NCI-H2081 treated with DMSO at 0.1 percent for 48 hours (cell line): ENCODE measurements at regions not wholly inside any gene's neighbourhood (a gene's known extent, or its start where the extent isn't known, plus 50 kb on each side); places are given as distances from the start of the nearest gene placed in this dataset.

Experiments used
- DNase-seq: peaks from one replicate; lab custom pipeline; 2025; lab: John Stamatoyannopoulos, UW

DNA sequence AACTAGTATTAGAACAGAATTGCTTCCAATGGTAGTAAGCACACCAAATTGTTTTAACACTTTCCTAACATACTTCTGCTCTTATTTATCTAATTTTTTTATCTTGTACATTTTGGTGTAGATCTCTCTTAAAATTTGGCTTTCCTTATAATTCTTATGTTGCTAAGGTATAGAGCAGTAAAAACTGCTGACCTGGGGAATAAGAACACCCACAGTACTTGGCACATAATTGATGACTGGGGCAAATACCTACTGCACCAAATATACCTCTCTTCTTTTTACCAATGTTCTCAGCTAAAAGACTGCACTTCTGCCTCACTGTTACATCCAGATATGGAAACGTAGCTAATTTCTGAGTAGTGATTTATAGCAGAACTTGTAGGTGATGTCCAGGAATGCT, 642.2 kb downstream of the LIG4 start:
- DNase-seq = no peak

DNA sequence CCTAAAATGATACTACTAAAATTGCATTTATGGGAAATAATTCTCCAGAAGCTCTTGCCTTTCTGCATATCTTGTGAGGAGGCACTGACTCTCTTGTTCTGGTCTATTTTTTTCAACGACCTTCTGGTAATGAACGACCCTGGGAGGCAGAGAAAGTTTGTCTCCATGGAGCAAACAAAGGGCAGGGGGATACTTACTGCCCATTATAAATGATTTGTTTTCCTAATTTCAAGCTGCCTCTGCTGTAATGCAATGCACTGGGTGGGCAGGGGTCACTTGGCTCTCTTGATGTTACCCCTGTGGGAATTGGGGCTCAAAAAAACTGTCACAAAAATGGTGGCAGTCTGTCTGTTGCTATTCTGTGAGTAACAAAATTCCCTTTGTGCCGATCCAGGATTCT, 643.2 kb downstream of the LIG4 start:
- DNase-seq = no peak

DNA sequence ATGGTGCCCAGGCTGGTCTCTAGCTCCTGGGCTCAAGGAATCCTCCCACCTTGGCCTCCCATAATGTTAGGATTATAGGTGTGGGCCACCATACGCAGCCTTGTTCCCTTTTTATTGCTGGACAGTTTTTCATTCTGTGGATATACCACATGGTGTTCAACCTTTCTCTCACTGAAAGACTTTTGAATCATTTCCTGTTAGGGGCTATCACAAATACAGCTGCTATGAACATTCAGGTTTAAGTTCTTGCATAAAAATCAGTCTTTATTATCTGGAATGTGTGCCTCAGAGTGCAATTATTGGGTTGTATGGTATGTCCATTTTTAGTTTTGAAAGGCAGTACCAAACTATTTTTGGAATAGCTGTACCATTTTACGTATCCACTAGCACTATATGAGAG, 647.2 kb downstream of the LIG4 start:
- no peak for DNase-seq

GRCh38 chr13:107563099-107563925, 652.0 kb downstream of the LIG4 start:
- no peak for DNase-seq

DNA sequence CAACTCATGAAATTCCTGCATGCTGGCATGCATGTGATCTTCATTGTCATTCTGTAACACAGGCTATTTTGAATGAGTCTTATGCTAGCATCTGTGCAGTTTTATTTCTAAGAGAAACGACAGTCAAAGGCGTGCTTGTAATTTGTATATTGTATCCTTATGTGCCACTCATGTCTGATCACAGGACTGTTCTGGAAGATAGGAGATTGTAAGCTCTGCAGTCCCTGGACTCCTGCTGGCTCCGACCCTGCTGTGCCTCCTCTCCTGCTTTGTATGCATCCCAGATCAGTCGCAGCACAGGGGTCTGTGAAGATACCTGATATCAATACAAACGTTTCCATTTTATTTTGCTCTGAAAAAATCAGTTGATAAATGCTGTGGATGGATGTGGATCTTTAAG, 653.1 kb downstream of the LIG4 start:
- DNase-seq = no peak

DNA sequence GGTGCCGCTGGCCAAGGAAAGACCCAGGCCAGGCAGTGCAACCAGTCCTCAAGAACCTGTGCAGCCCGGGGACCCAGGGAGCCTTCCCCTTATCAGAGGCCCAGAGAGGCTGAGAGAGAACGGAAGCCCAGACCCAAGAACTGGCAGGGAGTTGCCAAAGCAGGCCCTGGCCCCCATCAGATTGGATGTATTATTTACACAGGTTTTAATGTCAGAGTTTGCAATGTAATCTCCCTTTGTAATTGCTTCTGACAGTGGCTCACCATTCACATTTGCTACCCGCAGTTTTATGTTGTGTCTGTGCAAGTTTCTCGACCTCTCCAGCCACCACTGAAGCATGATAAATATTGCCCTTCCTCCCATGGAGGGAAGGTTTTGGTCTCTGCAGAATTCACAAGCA, 660.9 kb downstream of the LIG4 start:
- no peak for DNase-seq

- DNase-seq = no peak
These were observed 661.5 kb downstream of the LIG4 start for GRCh38 chr13:107553838-107554237.

DNA sequence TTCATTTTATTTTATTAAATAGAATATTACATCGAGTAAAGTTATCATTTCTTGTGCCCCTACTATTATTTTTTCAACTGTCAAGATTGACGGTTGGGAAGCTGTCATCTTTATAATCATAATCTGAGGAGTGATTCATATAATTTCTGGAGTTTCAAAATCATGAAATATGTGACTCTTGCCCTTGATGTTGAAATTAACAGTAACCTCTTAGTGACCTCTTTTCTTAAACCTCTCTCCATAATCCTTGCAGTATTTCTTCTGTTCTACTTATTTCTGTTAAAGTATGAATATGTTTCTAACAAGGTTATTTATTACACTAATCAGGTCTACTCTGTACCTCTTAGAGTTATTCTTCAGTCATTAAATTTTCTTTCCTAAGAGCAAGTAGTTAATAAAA, 663.8 kb downstream of the LIG4 start:
- no peak for DNase-seq

DNA sequence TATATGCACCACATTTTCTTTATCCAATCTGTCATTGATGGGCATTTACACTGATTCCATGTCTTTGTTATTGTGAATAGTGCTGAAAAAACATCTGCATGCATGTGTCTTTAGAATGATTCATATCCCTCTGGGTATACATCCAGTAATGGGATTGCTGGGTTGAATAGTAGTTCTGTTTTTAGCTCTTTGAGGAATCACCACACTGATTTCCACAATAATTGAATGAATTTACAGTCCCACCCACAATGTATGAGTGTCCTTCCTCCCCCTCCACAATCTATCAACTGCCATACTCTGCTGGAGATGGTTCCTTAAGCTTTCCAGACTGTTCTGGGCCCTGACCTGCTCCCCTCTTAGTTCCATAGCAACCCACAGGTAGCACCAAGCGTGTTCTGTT, 667.0 kb downstream of the LIG4 start:
- no peak for DNase-seq

DNA sequence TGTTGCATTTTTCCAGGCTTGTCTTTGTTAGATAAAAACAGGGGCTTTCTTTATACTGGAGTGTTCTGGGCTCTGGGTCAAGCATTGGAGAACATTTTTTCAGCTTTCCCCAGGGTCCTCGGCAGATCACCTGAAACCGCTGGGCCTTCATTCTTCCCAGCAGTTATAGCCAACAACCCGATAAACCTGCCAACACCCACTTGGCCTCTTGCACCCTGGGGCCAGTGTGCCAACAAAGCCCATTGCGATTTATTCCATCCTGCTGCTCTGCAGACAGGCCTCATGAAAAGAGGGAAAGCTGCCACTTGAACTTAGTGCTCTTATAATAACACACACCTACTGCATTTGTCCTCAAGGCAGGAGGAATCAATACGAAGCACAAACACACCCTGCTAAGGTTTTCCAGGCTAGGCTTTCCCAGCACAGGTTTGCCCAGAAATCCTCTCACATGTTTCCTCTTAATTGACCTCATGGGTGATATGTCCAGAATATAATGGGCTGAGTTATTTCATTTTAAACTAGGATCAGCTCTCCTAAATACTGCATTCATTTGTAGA, 669.3 kb downstream of the LIG4 start:
- no peak for DNase-seq

DNA sequence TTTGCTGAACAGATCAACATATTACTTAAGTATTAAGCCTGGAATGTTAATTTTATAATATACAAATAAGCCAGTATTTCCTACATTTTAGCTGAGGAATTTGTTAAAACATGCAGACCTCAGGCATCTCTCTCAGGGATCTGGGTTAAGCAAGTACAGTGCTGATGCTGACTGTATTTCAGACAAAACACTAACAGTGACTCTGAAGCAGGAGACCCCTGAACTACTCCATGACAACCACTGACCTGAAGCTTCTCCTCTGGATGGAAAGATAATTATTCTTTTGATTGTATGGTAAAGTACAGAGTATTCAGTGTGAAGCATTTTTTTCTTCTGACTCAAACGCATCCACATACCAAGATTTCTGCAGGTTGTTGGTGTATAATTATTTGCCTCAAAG, 680.8 kb downstream of the LIG4 start:
- no peak for DNase-seq

DNA sequence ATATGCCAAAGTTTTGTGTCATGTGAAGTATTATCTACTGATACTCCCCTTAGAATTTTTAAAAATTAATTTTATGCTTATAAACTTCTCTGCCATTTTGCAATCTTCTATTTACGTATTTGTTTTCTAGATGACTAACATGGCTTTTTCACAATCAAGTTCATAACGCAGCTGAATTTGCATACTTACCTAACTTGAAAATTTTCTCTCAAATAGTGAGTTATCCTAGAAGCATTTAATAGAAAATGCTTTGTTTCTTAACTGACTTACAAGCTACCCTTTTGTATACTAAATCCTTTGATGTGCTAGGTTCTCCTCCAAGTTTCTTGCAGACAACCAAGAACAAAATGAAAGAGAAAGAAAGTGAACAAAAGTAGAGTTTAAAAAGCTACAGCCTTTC, 683.5 kb downstream of the LIG4 start:
- DNase-seq = no peak

DNA sequence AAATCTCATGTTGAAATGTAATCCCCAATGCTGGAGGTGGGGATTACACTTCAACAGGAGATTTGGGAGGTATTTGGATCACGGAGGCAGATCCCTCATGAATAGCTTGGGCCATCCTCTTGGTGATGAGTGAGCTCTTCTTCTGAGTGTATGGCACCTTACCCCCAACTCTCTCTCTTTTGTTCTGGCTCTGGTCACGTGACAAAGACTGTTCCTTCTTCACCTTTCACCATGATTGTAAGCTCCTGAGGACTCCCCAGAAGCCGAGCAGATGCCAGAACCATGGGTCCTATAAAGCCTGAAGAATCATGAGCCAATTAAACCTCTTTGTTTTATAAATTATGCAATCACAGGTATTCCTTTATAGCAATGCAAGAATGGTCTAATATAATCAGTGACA, 684.2 kb downstream of the LIG4 start:
- no peak for DNase-seq

GRCh38 chr13:107529035-107529434, 686.3 kb downstream of the LIG4 start:
- DNase-seq = no peak

DNA sequence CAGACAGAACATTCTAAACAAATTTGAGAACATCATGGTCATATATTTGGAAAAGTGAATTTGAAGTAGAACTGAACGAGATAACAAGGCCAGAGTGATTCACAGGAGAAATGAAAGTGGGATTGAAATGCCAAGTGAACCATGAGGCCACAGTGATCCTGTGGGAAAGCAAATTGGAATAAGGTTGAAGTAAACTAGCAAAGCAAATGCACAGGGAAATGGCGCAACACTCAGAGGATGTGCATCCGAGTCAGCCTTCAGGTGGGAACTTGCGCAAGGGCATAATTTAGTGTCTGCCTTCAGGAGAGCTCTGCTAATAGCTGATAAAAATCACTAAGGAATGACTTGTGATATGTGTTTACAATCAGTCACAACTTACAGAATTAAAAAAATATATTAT, 696.6 kb downstream of the LIG4 start:
- no peak for DNase-seq

DNA sequence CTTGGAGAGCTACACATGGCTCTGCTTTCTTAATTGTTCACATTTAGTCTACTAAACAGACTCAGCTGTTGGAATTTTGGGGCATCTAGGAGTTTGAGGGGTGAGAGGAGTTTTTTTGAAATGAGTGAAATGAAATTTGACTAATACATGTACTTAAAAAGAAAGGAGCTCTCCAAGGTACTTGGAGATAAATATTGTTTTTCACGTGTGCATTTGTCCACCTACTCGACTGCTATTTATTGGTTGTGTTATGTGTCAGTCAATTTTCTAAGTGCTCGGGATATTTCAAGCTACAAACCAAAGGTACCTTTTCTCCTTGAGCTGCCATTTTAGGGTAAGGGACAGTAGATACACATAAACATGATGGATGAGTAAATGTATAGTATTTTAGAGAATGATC, 697.0 kb downstream of the LIG4 start:
- no peak for DNase-seq

DNA sequence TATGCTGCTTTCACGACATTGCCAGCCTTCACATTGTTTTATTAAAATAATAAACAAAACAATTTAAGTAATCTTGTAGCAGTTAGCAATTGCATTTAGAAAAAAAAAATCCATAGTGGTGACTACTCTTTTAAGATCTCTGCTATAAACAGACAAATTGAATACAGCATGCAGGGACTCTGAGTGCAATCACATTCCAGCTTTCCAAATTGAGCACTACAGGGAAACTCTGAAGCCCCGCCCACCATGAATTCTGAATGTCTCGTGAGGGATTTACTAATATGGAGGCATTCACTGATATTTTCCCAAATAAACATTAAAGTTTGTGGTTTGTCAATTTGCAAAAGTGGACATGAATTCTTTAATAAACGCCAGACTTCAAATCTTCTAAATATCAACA, 698.8 kb downstream of the LIG4 start:
- DNase-seq = no peak

DNA sequence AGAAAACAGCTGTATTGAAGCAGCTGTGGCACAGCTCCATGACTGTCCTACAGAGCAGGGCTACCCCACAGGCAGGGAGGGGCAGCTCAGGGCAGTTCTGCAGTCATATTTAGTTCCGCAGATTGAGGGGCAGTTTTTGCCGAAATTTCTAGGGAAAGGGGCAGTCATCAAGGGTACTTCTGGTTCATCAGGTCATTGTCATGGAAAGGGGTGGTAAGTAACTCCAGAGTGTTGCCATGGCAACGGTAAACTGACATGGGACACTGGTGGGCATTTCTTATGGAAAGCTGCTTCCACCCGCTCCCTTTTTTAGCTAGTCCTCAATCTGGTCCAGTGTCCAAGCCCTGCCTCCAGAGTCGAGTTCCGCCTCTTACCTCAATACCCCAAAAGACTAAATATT, 702.8 kb downstream of the LIG4 start:
- DNase-seq = no peak

- no peak for DNase-seq
These were observed 717.7 kb downstream of the LIG4 start for GRCh38 chr13:107497661-107498060.

DNA sequence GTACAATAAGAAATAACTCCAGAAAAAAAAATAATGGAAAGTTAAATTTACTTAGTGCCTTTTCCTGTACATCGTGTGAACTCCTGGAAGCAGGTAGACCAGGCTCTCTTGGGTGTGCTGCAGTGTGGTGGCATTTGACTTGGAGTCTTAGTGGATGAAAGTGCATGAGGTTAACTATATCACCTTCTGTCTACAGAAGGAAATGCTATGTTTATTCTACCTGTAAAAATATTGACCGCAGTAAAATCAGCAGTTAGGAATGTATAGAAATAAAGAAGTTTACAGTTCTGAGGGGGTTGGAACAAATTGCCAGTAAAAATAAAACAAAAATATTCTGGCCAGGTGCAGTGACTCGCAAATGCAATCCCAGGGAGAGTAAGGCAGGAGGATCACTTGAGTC, 722.1 kb downstream of the LIG4 start:
- DNase-seq = no peak

GRCh38 chr13:107482688-107483087, 732.6 kb downstream of the LIG4 start:
- DNase-seq = no peak

DNA sequence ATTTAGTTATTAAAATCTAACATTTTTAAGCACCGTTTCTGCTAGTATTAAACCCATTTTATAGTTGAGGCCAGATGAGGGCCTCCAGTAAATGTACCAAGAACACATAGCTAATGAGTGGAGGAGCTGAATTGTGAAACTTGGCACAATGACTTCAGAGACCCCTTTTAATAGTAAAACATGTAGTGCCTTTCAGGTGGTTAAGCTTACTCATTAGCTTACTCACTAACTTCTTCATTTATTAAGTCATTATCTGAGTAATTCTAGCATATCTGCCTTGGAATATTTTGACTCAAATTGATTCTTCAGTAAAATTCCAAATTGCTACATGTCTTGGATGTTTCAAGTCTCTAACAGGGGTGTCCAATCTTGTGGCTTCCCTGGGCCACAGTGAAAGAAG, 735.2 kb downstream of the LIG4 start:
- no peak for DNase-seq

DNA sequence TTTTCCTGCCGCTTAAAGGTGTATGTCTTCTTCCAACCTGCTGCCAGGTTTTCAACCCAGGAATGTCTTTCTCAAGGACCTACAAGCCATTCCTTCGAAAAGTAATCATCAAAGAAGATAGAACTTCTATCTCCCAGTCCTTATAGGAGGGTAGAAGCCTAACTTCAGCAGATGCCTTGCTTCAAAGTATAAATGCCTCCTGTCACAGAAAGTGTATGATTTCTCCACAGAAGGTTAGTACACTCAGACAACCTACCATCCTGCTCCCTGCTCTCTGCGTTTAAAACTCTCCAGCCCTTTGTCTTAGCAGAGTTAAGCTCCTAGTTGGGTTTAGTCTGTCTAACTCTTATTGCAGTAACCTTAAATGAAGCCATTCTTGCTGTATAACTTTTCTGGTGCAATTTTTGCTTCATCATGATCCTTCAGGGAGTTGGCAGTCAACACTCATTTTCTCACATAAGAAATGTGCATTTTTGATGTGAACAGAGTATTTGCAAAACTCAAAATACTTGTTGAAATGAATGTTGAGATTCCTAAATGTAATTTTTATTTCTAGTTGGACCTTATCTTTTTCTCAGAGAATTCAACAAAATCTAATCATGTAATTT, 737.5 kb downstream of the LIG4 start:
- DNase-seq = no peak
